HG03342 (cell line): ENCODE measurements at regions not wholly inside any gene's neighbourhood (a gene's known extent, or its start where the extent isn't known, plus 50 kb on each side); places are given as distances from the start of the nearest gene placed in this dataset.

Experiments used
- ATAC-seq: cut with Tn5 transposase; IDR thresholded peaks from one replicate; pipeline ENCODE4 v1.9.1; 2021; ENCODE audit warnings: mild to moderate bottlenecking, moderate library complexity; ENCODE audit not compliant: unreplicated experiment

DNA sequence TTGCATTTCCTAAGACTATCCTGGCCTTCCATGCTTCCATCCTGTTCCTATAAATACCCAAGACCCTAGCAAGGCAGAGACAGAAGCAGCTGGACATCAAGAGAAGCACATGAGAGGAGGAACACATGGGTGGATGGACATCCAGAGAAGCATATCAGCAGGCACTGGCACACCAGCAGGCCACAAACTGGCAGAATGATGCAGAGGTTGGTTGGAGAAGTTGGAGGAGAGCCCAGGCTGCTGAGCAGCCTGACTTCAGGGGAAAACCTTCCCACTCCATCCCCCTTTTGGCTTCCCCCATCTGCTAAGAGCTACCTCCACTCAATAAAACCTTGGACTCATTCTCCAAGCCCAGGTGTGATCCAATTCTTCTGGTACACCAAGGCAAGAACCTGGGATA lies 332.5 kb downstream of the FRK start:
- ATAC-seq: no peak

DNA sequence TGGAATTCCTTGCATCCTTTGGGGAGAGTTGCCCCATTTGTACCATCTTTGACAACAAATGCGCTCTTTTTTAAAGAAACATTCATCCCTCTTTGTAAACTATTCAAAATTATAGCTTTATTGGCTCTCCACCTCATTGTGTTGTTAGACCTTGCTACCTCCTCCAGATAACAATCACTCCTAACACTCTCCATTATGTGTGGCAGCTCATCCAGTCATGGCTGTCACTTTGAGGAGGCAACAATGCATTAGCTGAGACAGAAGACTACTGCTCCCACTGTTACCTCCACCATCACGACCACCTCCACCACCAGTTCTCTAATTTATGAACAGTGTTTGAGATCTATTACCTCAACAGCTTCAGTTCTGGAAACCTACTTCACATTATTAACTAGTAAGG lies 339.1 kb downstream of the FRK start:
- ATAC-seq: no peak

- ATAC-seq: no peak
Measured at GRCh38 chr6:115720900-115721299, 339.8 kb downstream of the FRK start.

DNA sequence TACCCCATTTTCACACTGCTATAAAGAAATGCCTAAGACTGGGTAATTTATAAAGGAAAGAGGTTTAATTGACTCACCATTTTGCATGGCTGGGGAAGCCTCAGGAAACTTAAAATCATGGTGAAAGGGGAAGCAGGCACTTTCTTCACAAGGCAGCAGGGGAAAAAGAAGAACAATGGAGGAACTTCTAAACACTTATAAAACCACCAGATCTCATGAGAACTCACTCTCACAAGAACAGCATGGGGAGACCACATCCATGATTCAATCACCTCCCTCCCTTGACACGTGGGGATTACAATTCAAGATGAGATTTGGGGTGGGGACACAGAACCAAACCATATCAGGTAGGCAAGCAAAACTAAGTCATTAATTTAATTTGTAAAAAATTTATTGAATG lies 343.2 kb downstream of the FRK start:
- peak; percentile 56 for ATAC-seq

GRCh38 chr6:115717062-115717461 lies 343.6 kb downstream of the FRK start:
- ATAC-seq: peak; percentile 99

DNA sequence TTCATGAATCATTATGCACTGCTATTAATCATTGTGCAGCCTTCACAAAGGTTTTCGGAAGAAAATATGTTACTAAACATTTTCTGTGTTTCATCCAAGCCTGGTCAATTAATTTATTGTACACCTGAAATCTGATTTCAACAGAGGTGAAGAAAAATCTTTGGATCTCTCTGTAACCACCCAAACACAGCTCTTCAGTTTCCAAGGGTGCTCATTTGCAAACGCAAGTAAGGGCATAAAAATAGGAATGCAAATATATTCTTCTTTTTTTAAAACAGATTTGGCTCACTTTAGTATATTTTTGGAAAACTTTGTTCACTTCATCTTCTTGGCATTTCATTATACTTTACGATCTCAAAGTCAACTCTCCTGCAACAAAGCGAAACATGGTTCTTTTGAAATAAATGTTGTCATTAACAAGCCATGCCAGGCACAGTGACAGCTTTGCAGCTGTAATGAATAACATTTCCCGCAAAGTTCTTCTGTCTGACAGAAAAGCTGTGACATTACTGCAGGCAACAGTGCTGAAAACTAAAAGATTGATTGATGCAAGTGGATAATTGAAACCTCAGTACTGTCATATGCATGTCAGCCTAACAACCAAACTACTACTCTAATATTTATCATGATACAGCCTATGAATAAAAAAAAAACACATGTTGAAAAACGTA lies 348.3 kb downstream of the FRK start:
- ATAC-seq: no peak

- ATAC-seq: no peak
Measured at GRCh38 chr6:115708850-115709249, 351.8 kb downstream of the FRK start.

- ATAC-seq: no peak
Measured at GRCh38 chr6:115706981-115707380, 353.7 kb downstream of the FRK start.

DNA sequence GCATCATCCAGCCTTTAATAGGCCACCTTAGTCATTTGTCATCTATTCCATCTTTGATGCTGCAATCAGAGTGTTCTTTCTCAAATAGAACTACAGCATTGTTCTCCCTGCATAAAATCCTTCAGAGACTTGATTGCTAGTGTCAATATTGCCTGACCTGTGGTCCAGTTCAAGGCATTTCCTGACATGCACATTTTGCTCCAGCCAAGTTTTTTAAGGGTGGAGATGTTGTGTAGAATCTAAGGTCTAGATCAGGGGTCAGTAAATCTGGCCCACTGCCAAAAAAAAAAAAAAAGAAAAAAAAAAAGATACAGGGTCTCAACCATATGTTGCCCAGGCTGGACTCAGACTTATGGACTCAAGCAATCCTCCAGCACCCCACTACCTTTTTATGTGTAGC lies 354.4 kb downstream of the FRK start:
- no peak for ATAC-seq

- no peak for ATAC-seq
Measured at GRCh38 chr6:115704028-115704427, 356.7 kb downstream of the FRK start.

DNA sequence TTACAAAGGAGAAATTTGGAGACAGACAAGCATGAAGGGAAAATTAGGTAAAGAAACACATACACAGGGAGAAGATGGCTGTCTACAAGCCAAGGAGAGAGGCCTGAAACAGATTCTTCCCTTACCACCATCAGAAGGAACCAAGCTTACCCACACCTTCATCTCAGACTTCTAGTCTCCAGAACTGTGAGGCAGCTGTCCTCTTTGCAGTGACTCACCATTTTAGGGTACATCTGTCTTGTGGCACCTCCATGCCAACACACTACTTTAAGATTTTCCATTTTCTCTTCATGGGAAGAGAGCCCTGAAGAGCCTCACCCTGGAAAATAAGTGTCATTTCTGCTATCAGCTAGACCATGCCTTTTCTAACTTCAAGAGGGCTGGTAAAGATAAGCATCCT lies 369.3 kb downstream of the FRK start:
- ATAC-seq: no peak

DNA sequence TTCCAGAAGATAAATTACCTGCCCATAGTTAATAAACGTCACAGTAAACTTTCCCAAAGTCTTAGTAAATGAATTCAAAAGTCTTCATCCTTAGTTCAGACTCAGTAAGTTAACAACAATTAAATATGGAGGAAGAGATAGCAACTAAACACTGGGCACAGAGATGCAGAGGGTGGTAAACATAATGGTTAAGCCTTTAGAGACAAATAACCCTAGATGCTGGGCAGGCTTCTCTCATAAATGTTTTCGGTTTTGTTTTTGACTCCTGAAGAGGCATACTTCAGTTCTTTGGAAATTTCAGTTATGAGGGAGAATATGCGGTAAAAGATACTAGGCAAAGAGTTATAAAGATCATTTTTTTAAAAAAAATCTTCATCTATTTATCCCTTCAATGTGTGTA lies 369.8 kb downstream of the FRK start:
- ATAC-seq: no peak

DNA sequence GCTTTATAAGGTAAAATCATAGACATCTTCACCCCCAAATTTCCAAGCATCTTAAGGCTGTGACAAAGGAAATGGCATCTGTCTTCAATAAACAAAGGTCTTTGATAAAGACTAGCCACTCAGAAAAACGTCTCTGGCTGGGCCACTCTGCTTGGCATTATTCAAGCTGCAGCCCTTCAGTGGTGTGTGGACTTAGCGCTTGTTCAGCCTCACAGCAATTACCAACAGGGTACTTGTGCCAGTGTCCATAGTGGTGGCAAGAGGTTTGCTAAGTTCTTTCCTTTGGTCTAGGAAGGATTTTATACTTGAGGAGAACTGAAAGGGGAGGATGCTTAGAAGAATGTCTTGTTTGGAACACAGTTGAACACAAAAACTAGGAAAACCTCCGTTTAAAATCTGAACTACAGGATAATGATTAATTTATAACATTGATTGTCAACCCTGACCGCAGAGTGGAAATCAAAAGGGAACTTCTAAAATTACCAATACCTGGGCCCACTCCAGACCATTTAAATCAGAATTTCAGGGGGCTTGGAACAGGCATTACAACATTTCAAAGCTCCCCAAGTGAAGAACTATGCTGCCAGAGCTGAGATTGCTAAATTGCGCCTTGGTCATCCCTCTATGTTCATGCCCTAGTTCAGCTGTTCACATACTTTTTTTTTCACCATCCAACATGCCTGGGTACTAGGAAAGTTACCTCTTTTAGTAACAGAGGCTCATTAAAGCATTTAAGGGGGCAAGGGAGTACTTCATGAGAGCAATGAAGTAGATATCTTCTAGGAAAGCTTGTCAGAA lies 378.5 kb downstream of the FRK start:
- no peak for ATAC-seq

DNA sequence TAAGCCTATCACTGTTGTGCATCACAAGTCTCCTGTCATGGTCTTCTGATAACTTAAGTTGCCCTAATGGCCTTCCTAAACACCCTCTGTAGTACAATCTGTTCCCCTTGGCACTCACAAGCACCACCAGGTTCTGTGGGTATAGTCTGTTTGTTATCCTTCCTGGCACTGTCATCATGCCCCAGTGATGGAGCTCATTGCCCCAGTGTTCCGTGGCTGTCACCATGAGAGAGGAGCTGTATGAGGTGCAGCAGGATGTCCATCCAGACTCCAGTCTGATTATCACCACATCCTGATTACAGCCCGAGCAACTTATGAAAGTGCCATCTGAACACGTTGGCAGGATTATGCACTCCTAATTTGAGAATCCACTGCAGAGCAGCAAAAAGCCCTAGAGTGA lies 380.1 kb downstream of the FRK start:
- ATAC-seq: no peak

DNA sequence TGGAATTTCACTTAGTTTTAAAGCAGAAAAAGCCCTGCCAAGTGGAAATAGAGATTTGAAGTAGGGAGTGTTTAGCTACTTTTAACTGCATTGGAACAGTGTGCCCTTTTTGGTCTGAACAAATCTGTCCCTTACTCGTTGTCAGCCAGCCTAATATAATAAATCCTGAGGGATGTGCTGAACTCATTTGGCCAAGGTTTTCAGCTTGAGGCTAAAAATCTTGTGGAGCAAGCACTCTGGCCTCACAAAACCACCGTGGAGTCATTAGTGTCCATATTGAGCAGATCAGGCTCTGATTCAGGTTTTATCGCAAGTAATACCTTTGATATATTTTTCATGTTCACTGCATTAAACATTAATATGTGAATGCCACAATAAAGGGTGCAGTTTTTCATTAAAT lies 383.5 kb downstream of the FRK start:
- ATAC-seq: no peak

DNA sequence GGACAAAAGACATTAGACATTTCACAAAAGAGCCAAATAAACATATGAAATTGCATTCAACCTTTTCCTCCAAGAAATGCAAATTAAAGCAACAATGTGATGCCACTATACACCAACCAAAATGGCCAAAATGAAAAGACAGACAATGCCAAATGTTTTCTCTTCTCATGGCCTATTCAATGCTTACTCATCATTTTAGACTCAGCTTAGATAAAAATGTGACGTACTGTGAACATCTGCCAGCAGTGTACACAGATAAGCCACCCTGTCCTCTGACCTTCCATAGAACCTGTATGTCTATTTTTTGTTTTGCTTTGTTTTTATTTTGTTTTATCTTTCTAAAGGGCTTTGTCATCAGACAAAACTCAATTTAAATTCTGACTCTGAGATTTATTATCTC lies 385.2 kb downstream of the FRK start:
- no peak for ATAC-seq

DNA sequence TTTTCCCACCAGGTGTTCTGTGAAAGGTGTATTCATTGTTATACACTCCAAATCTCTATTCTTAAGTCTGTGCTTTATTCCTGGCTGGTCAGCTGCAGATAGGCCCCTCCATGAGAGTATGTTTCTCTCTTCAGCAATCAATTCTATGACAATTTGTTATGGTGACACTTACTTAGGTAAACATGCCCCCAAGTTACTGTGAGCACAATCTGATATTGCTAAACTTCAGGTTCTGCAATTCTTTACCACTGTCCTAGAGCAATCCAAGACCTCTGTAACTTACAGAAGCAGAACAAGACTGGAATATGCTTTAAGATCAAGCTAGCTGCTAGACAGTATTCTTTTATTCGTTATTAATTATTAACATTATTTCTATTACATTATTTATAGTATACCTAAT lies 391.9 kb downstream of the FRK start:
- ATAC-seq: no peak

- ATAC-seq: no peak
Measured at GRCh38 chr6:115668211-115668610, 392.5 kb downstream of the FRK start.

- ATAC-seq: no peak
Measured at GRCh38 chr6:115667478-115668026, 393.1 kb downstream of the FRK start.

- ATAC-seq: no peak
Measured at GRCh38 chr6:115666997-115667396, 393.7 kb downstream of the FRK start.

- ATAC-seq: no peak
Measured at GRCh38 chr6:115665310-115665709, 395.4 kb downstream of the FRK start.

DNA sequence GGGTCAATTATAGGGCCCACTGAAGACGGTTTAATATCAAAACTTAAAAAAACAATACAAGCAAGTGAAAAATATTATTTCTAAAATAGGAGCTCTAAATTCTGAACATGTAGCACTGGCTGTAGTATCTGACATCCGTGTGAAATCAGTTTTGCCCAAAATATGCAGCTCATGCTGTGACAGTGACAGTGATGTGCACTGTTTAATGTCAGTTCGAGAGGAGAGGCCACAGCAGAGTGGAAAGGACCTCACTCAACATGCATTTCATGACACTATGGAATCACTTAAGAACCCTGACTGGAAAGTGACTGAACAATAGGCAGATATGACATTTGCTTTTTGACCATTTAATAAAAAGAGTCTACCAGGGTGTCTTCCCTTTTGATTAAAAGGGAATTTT lies 397.0 kb downstream of the FRK start:
- no peak for ATAC-seq
